Mesendoderm (in vitro differentiated cells): ENCODE measurements at regions not wholly inside any gene's neighbourhood (a gene's known extent, or its start where the extent isn't known, plus 50 kb on each side); places are given as distances from the start of the nearest gene placed in this dataset.

Experiments used
- DNase-seq: peaks from one replicate; pipeline ENCODE4 v3.0.0; 2013
- H2AK5ac ChIP-seq: 2 replicates; pipeline ENCODE4 v1.6.1; 2013; ENCODE audit warnings: low read length, inconsistent platforms
- H2BK120ac ChIP-seq: 2 replicates; pipeline ENCODE4 v1.6.1; 2013; ENCODE audit warnings: low read depth, mild to moderate bottlenecking, low read length, moderate library complexity, mixed read lengths
- H2BK15ac ChIP-seq: replicated peaks from 2 replicates; pipeline ENCODE4 v1.6.1; 2013; ENCODE audit warnings: low read depth, mild to moderate bottlenecking, moderate library complexity
- H2BK5ac ChIP-seq: 2 replicates; pipeline ENCODE4 v1.6.1; 2013; ENCODE audit warnings: low read length, inconsistent platforms
- H3K18ac ChIP-seq: 2 replicates; pipeline ENCODE4 v1.6.1; 2013; ENCODE audit warnings: mild to moderate bottlenecking, low read length, mixed read lengths
- H3K23ac ChIP-seq: one replicate; pipeline ENCODE4 v1.6.1; 2013; ENCODE audit warnings: low read length
- H3K27ac ChIP-seq: 2 replicates; pipeline ENCODE4 v1.5.1; 2013; ENCODE audit warnings: low read depth, mild to moderate bottlenecking, inconsistent platforms, low read length, moderate library complexity
- H3K27me3 ChIP-seq: 2 replicates; pipeline ENCODE4 v1.6.1; 2013; ENCODE audit warnings: low read length, control low read depth, mild to moderate bottlenecking, inconsistent platforms; ENCODE audit not compliant: insufficient read depth, poor library complexity
- H3K36me3 ChIP-seq: 2 replicates; pipeline ENCODE4 v1.6.1; 2013; ENCODE audit warnings: low read length, inconsistent platforms; ENCODE audit not compliant: control insufficient read depth, insufficient read depth
- H3K4ac ChIP-seq: one replicate; pipeline ENCODE4 v1.6.1; 2013; ENCODE audit warnings: low read depth, mild to moderate bottlenecking, low read length, moderate library complexity
- H3K4me1 ChIP-seq: 2 replicates; pipeline ENCODE4 v1.6.1; 2013; ENCODE audit warnings: low read depth, low read length, inconsistent platforms; ENCODE audit not compliant: control insufficient read depth
- H3K4me2 ChIP-seq: 2 replicates; pipeline ENCODE4 v1.6.1; 2013; ENCODE audit warnings: low read length
- H3K4me3 ChIP-seq: 2 replicates; pipeline ENCODE4 v1.5.1; 2013; ENCODE audit warnings: mild to moderate bottlenecking, low read length
- H3K56ac ChIP-seq: one replicate; pipeline ENCODE4 v1.6.1; 2013; ENCODE audit warnings: low read length
- H3K79me1 ChIP-seq: 2 replicates; pipeline ENCODE4 v1.6.1; 2013; ENCODE audit warnings: low read length, inconsistent platforms
- H3K79me2 ChIP-seq: 2 replicates; pipeline ENCODE4 v1.6.1; 2013; ENCODE audit warnings: mild to moderate bottlenecking, low read length; ENCODE audit not compliant: control insufficient read depth, insufficient read depth
- H3K9ac ChIP-seq: 2 replicates; pipeline ENCODE4 v1.6.1; 2013; ENCODE audit warnings: low read length, inconsistent platforms
- H4K5ac ChIP-seq: one replicate; pipeline ENCODE4 v1.6.1; 2013; ENCODE audit warnings: low read length
- H4K8ac ChIP-seq: one replicate; pipeline ENCODE4 v1.6.1; 2013; ENCODE audit warnings: low read depth, mild to moderate bottlenecking, control low read depth, low read length, moderate library complexity
- WGBS: extraction: QIAGEN DNeasy Blood & Tissue Kit; methylation state at CpG from one replicate; pipeline ENCODE4 v1.1.7; 2013; ENCODE audit warnings: low lambda C conversion rate, missing lambda C conversion rate; ENCODE audit not compliant: insufficient coverage; ENCODE audit errors: extremely low coverage; 5-methylcytosine and 5-hydroxymethylcytosine counted together

DNA sequence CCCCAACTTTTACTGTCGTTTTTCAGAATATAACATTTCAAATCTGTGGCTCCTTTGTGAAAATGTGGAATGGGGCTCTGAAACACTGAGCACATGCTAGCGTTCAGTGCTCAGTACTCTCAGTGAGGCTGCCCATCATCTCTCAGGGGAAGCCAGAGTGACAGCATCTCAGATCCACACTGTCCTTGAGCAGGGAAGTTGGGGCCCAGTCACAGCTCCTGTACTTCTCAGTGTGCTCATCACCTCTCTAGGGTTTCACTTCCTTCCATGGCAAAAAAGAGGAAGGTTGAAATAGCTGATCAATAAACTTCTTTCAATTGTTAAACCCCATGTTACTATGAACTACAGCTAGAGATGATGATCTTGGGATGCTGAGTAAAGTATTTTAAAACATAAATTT, 565.9 kb upstream of the SPRY2 start:
- H2BK120ac ChIP-seq: no peak overlapping the region
- no peak overlapping the region for H3K4ac ChIP-seq

DNA sequence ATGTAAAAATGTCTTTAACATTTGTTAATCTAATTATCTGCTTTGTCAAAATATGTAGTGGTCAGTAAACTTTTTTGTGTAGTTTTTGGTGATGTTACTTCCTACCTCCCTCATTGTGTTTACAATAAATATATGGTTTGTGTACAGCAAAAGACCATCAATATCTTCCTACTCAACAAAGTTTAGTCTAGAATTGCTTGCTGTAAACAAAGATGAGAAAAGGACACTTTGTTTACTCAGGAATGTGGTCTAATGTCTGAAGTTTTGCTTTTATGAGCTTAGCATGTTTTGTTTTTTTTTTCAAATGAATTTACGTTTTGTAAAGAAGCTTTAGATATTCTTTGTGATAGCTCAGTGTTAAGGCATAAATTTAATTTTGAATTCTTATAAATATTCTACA, 563.5 kb upstream of the SPRY2 start:
- Histone ChIP-seq H3K4ac (no peak overlapping the region), H3K79me2 (no peaks in the 10 kb centered on the region), H2BK120ac (no peak overlapping the region), H3K36me3 (no peaks in the 10 kb centered on the region), H3K4me1 (no peaks in the 10 kb centered on the region), H2AK5ac (no peak overlapping the region), H3K18ac (no peak overlapping the region), H3K27ac (no peak overlapping the region), H3K9ac (no peak overlapping the region), H2BK15ac (no peak overlapping the region), H2BK5ac (no peak overlapping the region), H4K5ac (no peak overlapping the region), H3K79me1 (no peaks in the 10 kb centered on the region), H3K23ac (no peak overlapping the region), H3K56ac (no peak overlapping the region), H3K27me3 (no peaks in the 10 kb centered on the region), H3K4me2 (no peak overlapping the region), H4K8ac (no peak overlapping the region), H3K4me3 (no peak overlapping the region)
- no peak for DNase-seq
- no CpG with 5 or more reads among the region's 1 CpG for WGBS

More for the DNA sequence above, 565.9 kb upstream of the SPRY2 start:
- no peaks in the 10 kb centered on the region for H3K79me2 ChIP-seq
- no peaks in the 10 kb centered on the region for H3K27me3 ChIP-seq
- WGBS: no CpG with 5 or more reads among the region's 2 CpGs
- H3K36me3 ChIP-seq: no peaks in the 10 kb centered on the region
- no peak overlapping the region for H3K56ac ChIP-seq
- no peak for DNase-seq
- no peaks in the 10 kb centered on the region for H3K4me1 ChIP-seq
- no peak overlapping the region for H4K8ac ChIP-seq
- no peaks in the 10 kb centered on the region for H3K79me1 ChIP-seq
- H3K9ac ChIP-seq: no peak overlapping the region
- no peak overlapping the region for H2BK5ac ChIP-seq
- H4K5ac ChIP-seq: no peak overlapping the region
- H3K4me2 ChIP-seq: no peak overlapping the region
- H3K27ac ChIP-seq: no peak overlapping the region
- no peak overlapping the region for H3K4me3 ChIP-seq
- H3K18ac ChIP-seq: no peak overlapping the region
- H2BK15ac ChIP-seq: no peak overlapping the region
- no peak overlapping the region for H3K23ac ChIP-seq
- no peak overlapping the region for H2AK5ac ChIP-seq

DNA sequence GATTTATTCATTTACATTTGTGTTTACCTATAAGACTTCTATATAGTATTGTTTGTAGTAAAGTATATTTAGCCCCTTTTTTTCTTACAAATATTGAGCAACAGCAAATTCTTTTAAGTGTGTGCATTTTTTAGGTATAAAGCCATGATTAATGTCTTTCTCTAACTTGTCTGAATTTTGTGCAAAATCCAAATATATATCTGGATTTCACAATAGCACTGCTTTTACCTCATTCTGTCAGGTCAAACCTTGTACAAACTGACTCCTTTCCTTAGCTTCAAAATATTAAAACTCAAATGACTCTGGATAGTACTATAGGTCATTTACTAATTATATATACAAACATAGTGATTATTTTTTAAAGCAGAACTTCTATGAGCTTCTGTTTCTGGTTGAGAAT, 563.0 kb upstream of the SPRY2 start:
- Histone ChIP-seq H3K4me3 (no peak overlapping the region), H2BK120ac (no peak overlapping the region), H3K9ac (no peak overlapping the region), H2BK15ac (no peak overlapping the region), H3K23ac (no peak overlapping the region), H3K4me1 (no peaks in the 10 kb centered on the region), H4K5ac (no peak overlapping the region), H3K56ac (no peak overlapping the region), H3K18ac (no peak overlapping the region), H3K27ac (no peak overlapping the region), H4K8ac (no peak overlapping the region), H3K79me2 (no peaks in the 10 kb centered on the region), H3K27me3 (no peaks in the 10 kb centered on the region), H3K79me1 (no peaks in the 10 kb centered on the region), H3K4me2 (no peak overlapping the region), H2AK5ac (no peak overlapping the region), H3K4ac (no peak overlapping the region), H2BK5ac (no peak overlapping the region), H3K36me3 (no peaks in the 10 kb centered on the region)
- no peak for DNase-seq

DNA sequence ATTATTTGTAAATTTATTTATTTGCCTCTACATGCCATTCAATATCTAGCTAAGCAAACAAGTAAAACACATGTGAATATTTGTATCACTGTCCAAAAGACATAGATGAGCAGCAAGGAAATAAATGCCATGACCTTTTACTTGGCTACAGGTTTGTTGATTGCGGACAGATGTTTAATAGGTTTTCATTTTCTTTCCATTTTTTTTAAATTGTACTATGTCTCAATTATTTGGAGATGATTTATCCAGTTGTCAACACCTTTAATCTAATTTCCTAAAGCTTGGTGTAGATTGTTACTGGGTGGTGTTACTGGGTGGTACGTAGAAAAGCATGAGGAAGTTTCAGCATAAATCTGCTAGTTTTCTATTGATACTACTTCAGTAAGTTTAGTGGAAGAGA, 560.6 kb upstream of the SPRY2 start:
- no peak overlapping the region for H2BK120ac ChIP-seq
- H3K4ac ChIP-seq: no peak overlapping the region
- no peak overlapping the region for H3K27ac ChIP-seq
- no peak overlapping the region for H3K56ac ChIP-seq
- H4K8ac ChIP-seq: no peak overlapping the region
- no CpG with 5 or more reads among the region's 2 CpGs for WGBS
- H3K4me1 ChIP-seq: no peaks in the 10 kb centered on the region
- no peak overlapping the region for H2BK15ac ChIP-seq
- H3K4me2 ChIP-seq: no peak overlapping the region
- H3K79me2 ChIP-seq: no peaks in the 10 kb centered on the region
- H3K18ac ChIP-seq: no peak overlapping the region
- H4K5ac ChIP-seq: no peak overlapping the region
- no peak overlapping the region for H3K4me3 ChIP-seq
- no peak overlapping the region for H3K9ac ChIP-seq
- no peak overlapping the region for H3K23ac ChIP-seq
- no peak overlapping the region for H2BK5ac ChIP-seq
- DNase-seq: no peak
- no peaks in the 10 kb centered on the region for H3K79me1 ChIP-seq
- H2AK5ac ChIP-seq: no peak overlapping the region
- H3K27me3 ChIP-seq: no peaks in the 10 kb centered on the region
- no peaks in the 10 kb centered on the region for H3K36me3 ChIP-seq

DNA sequence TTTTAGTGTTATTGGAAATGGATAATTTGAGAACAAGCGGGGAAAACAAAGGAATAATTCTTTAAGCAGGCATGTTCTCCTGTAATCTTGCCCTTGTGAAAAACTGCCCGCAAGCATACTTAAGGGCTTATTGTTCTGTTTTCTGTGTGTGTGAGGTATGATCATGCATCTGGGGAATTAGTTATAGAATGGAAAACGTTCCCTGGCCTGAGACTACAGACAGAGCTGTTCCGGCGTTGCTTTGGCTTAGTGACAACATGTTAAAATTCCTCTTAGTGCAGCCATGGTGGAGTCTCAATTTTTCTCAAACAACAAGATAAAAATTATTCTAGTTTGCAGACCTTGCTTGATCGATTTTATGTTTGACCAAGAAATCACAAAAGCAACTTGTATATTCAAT, 560.2 kb upstream of the SPRY2 start:
- H3K4me1 ChIP-seq: no peaks in the 10 kb centered on the region
- no peak overlapping the region for H2BK15ac ChIP-seq
- H2BK120ac ChIP-seq: no peak overlapping the region
- H3K36me3 ChIP-seq: no peaks in the 10 kb centered on the region
- H3K56ac ChIP-seq: no peak overlapping the region
- no CpG with 5 or more reads among the region's 6 CpGs for WGBS
- no peak overlapping the region for H3K27ac ChIP-seq
- no peaks in the 10 kb centered on the region for H3K27me3 ChIP-seq
- H3K4me2 ChIP-seq: no peak overlapping the region
- no peak overlapping the region for H2BK5ac ChIP-seq
- H2AK5ac ChIP-seq: no peak overlapping the region
- no peak overlapping the region for H3K4ac ChIP-seq
- no peaks in the 10 kb centered on the region for H3K79me2 ChIP-seq
- no peak overlapping the region for H3K9ac ChIP-seq
- no peak overlapping the region for H3K4me3 ChIP-seq
- H4K5ac ChIP-seq: no peak overlapping the region
- DNase-seq: no peak
- no peak overlapping the region for H4K8ac ChIP-seq
- no peaks in the 10 kb centered on the region for H3K79me1 ChIP-seq
- no peak overlapping the region for H3K23ac ChIP-seq
- H3K18ac ChIP-seq: no peak overlapping the region

DNA sequence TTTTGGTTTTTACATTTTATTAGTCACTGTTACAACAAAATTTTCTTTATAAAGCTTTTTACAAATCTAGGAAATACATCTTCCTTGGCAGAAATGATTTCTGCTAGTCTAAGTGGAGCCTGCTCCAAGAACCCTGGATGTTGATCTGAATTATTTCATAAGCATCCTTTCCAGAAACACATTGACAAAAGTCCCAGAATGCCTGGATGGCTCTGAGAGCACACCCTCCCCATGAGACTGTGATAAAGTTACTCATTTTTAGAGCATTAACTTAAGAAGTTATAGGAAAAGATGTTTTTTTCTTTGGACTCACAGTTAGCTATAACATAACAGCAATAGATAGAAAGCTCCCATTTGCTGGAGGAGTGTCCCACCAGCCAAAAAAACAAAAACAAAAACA, 559.6 kb upstream of the SPRY2 start:
- Histone ChIP-seq H3K36me3 (no peaks in the 10 kb centered on the region), H3K27me3 (no peaks in the 10 kb centered on the region), H3K4me1 (no peaks in the 10 kb centered on the region), H3K27ac (no peak overlapping the region), H2AK5ac (no peak overlapping the region), H2BK5ac (no peak overlapping the region), H3K9ac (no peak overlapping the region), H3K4me3 (no peak overlapping the region), H4K5ac (no peak overlapping the region), H3K18ac (no peak overlapping the region), H4K8ac (no peak overlapping the region), H3K4me2 (no peak overlapping the region), H3K4ac (no peak overlapping the region), H2BK15ac (no peak overlapping the region), H3K23ac (no peak overlapping the region), H3K79me1 (no peaks in the 10 kb centered on the region), H3K56ac (no peak overlapping the region), H3K79me2 (no peaks in the 10 kb centered on the region), H2BK120ac (no peak overlapping the region)
- no peak for DNase-seq
